ENCODE measurements at regions not wholly inside any gene's neighbourhood (a gene's known extent, or its start where the extent isn't known, plus 50 kb on each side); places are given as distances from the start of the nearest gene placed in this dataset.
A peak's percentile ranks its signal among the peaks of the same experiment; 100 is the strongest.

- no peak for TF ChIP-seq CTCF (conservative IDR thresholded peaks at IDR 0.05; ENCODE audit: low read depth)
- DNase-seq (ENCODE audit: low spot score): no peak
- ChIA-PET CTCF (no interaction called here), POLR2A (ENCODE audit: low non-redundant PET) (no interaction called here)
- no peak overlapping the region for H3K27ac ChIP-seq
Observed at GRCh38 chr5:145110181-145110580, 725.0 kb downstream of the PRELID2 start.

- no peak overlapping the region for H3K27ac ChIP-seq
- no peak for DNase-seq (ENCODE audit: low spot score)
- TF ChIP-seq CTCF (conservative IDR thresholded peaks at IDR 0.05; ENCODE audit: low read depth): no peak
- ChIA-PET POLR2A (ENCODE audit: low non-redundant PET) (no interaction called here), CTCF (no interaction called here)
Observed at GRCh38 chr5:145105384-145105783, 729.8 kb downstream of the PRELID2 start.

GRCh38 chr5:145104106-145104505 is 731.0 kb downstream of the PRELID2 start:
- ChIA-PET CTCF (no interaction called here), POLR2A (ENCODE audit: low non-redundant PET) (no interaction called here)
- H3K27ac ChIP-seq: no peak overlapping the region
- TF ChIP-seq CTCF (conservative IDR thresholded peaks at IDR 0.05; ENCODE audit: low read depth): no peak
- no peak for DNase-seq (ENCODE audit: low spot score)

- no peak for DNase-seq (ENCODE audit: low spot score)
- H3K27ac ChIP-seq: no peak overlapping the region
- peak; percentile 24; the same call in 1 of the 2 replicates for TF ChIP-seq CTCF (conservative IDR thresholded peaks at IDR 0.05; ENCODE audit: low read depth)
- ChIA-PET CTCF (no interaction called here), POLR2A (ENCODE audit: low non-redundant PET) (no interaction called here)
Observed at GRCh38 chr5:145101246-145101645, 733.9 kb downstream of the PRELID2 start.

GRCh38 chr5:145090115-145090514 is 745.0 kb downstream of the PRELID2 start:
- no peak for TF ChIP-seq CTCF (conservative IDR thresholded peaks at IDR 0.05; ENCODE audit: low read depth)
- CTCF ChIA-PET: no interaction called here
- H3K27ac ChIP-seq: no peak overlapping the region
- POLR2A ChIA-PET (ENCODE audit: low non-redundant PET): no interaction called here
- no peak for DNase-seq (ENCODE audit: low spot score)

- DNase-seq (ENCODE audit: low spot score): no peak
- TF ChIP-seq CTCF (conservative IDR thresholded peaks at IDR 0.05; ENCODE audit: low read depth): no peak
- CTCF ChIA-PET: no interaction called here
- POLR2A ChIA-PET (ENCODE audit: low non-redundant PET): no interaction called here
- H3K27ac ChIP-seq: no peak overlapping the region
Observed at GRCh38 chr5:145084834-145085233, 750.3 kb downstream of the PRELID2 start.

GRCh38 chr5:145077028-145077427 is 758.1 kb downstream of the PRELID2 start:
- POLR2A ChIA-PET (ENCODE audit: low non-redundant PET): no interaction called here
- no peak for TF ChIP-seq CTCF (conservative IDR thresholded peaks at IDR 0.05; ENCODE audit: low read depth)
- CTCF ChIA-PET: no interaction called here

More at GRCh38 chr5:145077028-145077427, 758.1 kb downstream of the PRELID2 start:
- no peak overlapping the region for H3K27ac ChIP-seq
- DNase-seq (ENCODE audit: low spot score): no peak

All from RWPE1 (cell line).